ENCODE measurements at regions not wholly inside any gene's neighbourhood (a gene's known extent, or its start where the extent isn't known, plus 50 kb on each side); places are given as distances from the start of the nearest gene placed in this dataset.

DNA sequence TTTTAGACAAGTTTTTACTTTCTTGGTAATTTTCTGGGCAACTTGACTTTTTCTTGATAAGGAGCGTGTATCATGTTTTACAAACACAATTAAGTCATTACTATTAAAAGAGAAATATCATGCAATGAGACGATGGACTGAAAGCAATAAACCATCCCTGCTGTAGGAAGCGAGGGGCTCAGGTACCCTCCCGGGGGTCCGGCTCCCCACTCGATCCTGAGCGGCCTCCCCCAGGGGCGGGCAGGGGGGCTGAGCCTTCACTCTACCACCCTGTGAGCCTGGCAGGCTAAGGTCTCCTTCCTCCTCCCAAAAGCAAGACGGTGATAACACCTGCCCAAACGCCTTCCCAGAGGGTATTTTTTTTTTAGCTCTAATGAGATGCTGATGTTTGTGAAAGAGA lies 51.8 kb upstream of the ADGRA1 start:
- in situ Hi-C loops (cut with HindIII; ENCODE audit: low sequenced_read_pairs) = loop anchor here (25.0 kb wide), 2 partner anchors 99 to 126 kb away; partner anchors contain the start of genes CFAP46 and KNDC1

DNA sequence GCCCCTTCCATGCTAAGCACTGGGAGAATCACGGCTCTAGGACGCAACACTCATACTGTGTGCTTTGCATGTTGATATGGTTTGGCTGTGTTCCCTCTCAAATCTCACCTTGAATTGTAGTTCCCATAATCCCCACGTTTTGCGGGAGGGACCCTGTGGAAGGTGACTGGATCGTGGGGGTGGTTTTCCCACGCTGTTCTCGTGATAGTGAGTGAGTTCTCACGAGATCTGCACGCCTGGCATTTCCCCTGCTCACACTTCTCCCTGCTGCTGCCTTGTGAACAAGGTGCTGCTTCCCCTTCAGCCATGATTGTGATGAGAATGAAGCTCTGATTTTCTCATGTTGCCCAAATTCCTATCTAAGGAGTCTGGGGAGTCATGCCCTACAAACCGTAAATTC lies 53.0 kb upstream of the ADGRA1 start:
- in situ Hi-C loops (cut with HindIII; ENCODE audit: low sequenced_read_pairs) = loop anchor here (25.0 kb wide), 2 partner anchors 97 to 128 kb away; partner anchors contain the start of genes CFAP46 and KNDC1

GRCh38 chr10:133034092-133034491 lies 53.6 kb upstream of the ADGRA1 start:
- in situ Hi-C loops (cut with HindIII; ENCODE audit: low sequenced_read_pairs) = loop anchor here (25.0 kb wide), 2 partner anchors 97 to 128 kb away; partner anchors contain the start of genes CFAP46 and KNDC1

DNA sequence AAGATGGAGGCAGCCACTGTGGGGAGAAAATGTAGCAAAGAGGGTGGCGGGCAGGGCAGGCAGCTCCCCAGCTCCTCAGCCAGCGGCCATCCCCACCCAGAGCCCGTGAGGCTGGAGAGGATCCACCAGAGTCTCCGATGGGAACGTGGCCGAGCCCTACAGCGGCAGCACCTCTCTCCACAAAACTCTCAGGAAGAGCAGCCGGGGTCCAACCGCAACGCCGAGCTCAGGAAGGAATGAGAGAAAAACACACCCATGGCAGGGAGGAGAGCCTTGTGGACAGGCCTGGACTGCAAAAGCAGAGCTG lies 54.0 kb upstream of the ADGRA1 start:
- in situ Hi-C loops (cut with HindIII; ENCODE audit: low sequenced_read_pairs) = loop anchor here (25.0 kb wide), 2 partner anchors 96 to 129 kb away; partner anchors contain the start of genes CFAP46 and KNDC1

- in situ Hi-C loops (cut with HindIII; ENCODE audit: low sequenced_read_pairs) = loop anchor here (25.0 kb wide), 2 partner anchors 96 to 129 kb away; partner anchors contain the start of genes CFAP46 and KNDC1
These were observed 54.6 kb upstream of the ADGRA1 start for GRCh38 chr10:133032976-133033741.

- in situ Hi-C loops (cut with HindIII; ENCODE audit: low sequenced_read_pairs) = loop anchor here (25.0 kb wide), 2 partner anchors 95 to 130 kb away; partner anchors contain the start of genes CFAP46 and KNDC1
These were observed 55.5 kb upstream of the ADGRA1 start for GRCh38 chr10:133032231-133032630.

DNA sequence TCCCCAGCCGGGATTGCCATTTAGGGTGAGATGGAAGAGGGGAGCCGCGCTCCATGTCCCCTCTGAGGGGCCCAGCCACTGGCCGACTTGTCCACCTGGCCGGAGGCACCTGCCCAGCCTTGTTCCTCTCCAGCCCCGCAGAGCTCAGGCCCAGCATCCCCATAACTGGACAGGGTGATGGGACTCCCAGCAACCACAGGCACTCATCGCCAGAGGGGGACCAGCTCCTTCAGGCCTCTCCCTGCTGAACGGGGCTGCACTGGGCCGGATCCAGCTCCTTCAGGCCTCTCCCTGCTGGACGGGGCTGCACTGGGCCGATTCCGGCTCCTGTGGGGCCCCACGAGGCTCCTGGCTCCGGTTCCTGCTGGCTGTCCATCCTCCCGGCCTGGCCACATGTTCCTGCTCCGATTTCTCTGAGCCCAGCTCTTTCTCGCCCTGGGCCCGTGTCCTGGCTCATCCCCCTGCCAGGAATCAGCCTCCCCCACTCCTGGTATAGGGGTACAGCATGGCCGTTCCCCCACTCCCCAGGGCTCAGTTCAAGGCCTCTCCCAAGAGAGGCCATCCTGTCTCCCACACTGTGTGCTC lies 56.1 kb upstream of the ADGRA1 start:
- in situ Hi-C loops (cut with HindIII; ENCODE audit: low sequenced_read_pairs) = loop anchor here (25.0 kb wide), 2 partner anchors 94 to 131 kb away; partner anchors contain the start of genes CFAP46 and KNDC1

- in situ Hi-C loops (cut with HindIII; ENCODE audit: low sequenced_read_pairs) = loop anchor here (25.0 kb wide), 2 partner anchors 93 to 132 kb away; partner anchors contain the start of genes CFAP46 and KNDC1
These were observed 56.9 kb upstream of the ADGRA1 start for GRCh38 chr10:133030781-133031180.

DNA sequence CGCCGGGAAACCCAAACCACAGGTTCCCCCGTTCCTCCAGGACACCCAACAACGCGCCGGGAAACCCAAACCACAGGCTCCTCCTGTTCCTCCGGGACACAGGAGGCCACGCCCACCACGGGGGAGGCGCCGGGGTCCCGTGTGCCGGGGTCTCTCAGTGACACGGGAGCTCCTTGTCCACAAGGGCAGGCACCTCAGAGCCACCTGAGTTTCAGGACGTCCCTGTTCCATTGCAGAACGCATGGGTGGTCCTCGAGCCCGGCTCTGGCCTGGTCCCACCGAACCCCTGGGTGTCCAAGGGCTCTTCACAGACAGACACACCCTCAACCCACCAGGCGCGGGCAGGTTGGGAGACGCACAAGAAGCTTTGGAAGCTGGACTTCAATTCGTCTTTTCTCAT lies 57.6 kb upstream of the ADGRA1 start:
- in situ Hi-C loops (cut with HindIII; ENCODE audit: low sequenced_read_pairs) = loop anchor here (25.0 kb wide), 2 partner anchors 93 to 132 kb away; partner anchors contain the start of genes CFAP46 and KNDC1

GRCh38 chr10:133028956-133029355 lies 58.8 kb upstream of the ADGRA1 start:
- in situ Hi-C loops (cut with HindIII; ENCODE audit: low sequenced_read_pairs) = loop anchor here (25.0 kb wide), 2 partner anchors 92 to 133 kb away; partner anchors contain the start of genes CFAP46 and KNDC1

- in situ Hi-C loops (cut with HindIII; ENCODE audit: low sequenced_read_pairs) = loop anchor here (25.0 kb wide), 2 partner anchors 91 to 134 kb away; partner anchors contain the start of genes CFAP46 and KNDC1
These were observed 59.6 kb upstream of the ADGRA1 start for GRCh38 chr10:133028158-133028557.

- in situ Hi-C loops (cut with HindIII; ENCODE audit: low sequenced_read_pairs) = loop anchor here (25.0 kb wide), 2 partner anchors 90 to 135 kb away; partner anchors contain the start of genes CFAP46 and KNDC1
These were observed 60.2 kb upstream of the ADGRA1 start for GRCh38 chr10:133027482-133027881.

GRCh38 chr10:133026726-133027395 lies 60.9 kb upstream of the ADGRA1 start:
- in situ Hi-C loops (cut with HindIII; ENCODE audit: low sequenced_read_pairs) = loop anchor here (25.0 kb wide), 2 partner anchors 90 to 135 kb away; partner anchors contain the start of genes CFAP46 and KNDC1

GRCh38 chr10:133026171-133026570 lies 61.6 kb upstream of the ADGRA1 start:
- in situ Hi-C loops (cut with HindIII; ENCODE audit: low sequenced_read_pairs) = loop anchor here (25.0 kb wide), 2 partner anchors 89 to 136 kb away; partner anchors contain the start of genes CFAP46 and KNDC1

DNA sequence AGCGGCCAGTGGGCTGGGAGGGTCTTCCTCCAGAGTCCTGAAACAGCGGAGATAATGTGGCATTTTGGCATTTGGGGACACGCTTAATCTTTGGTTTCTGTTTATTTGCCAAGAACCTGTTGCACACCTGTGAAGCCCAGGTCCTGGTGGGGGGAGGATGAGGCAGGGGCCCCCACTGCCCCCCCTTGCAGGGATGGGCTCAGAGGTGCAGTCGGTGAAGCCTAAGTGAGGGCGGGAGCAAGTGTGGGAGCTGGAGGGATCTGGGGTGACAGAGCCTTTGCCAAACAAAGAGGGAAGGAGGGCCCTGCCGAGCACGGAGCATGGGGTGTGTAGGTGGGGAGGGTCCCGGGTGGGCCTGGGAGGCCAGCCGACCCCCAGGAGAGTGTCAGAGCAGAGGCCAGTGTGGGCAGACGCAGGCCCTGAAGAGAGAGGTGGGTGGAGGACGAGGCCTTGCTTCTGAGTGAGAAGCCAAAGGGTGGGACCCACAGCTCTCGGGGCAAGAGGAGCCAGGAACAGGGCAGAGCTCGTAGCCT lies 62.1 kb upstream of the ADGRA1 start:
- in situ Hi-C loops (cut with HindIII; ENCODE audit: low sequenced_read_pairs) = loop anchor here (25.0 kb wide), 2 partner anchors 88 to 137 kb away; partner anchors contain the start of genes CFAP46 and KNDC1

DNA sequence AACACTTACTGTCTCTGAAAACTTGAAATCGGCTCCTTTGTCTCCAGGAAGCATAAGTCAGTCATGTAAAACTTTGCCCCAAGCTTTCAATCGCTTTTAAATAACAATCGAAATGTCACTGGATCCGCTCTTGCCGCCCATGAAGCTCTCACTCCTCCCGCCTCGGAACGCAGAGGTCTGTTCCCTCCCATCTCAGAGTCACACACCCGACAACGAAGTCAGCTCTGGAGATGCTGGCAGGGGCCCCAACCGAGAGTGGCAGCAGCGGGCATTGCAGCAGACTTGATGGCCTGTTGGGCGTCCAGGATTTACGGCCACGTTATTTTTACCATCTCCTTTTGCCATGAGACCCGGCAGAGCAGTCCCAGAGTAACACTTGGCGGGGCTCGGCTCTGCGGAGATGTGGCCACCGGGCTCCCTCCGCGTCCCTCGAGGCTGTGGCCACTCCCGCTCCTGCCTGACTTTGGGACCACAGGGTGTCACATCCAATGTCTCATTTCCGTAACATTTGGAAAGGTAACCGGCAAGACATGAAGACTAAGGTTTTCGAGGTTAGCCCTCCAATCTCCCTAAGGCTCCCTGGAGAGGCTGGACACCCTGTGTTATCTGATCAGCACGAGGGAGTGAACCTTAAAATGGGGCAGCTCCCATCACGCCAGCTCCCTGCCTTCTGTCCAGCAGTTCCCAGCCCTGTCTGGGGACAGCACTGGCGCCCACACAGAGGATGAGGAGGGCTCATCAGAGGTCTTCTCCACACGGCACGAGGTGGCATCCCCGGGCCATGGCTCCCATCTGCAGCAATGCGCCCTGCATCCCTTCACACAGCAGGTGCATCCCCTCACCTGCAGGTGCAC lies 62.8 kb upstream of the ADGRA1 start:
- in situ Hi-C loops (cut with HindIII; ENCODE audit: low sequenced_read_pairs) = loop anchor here (25.0 kb wide), 2 partner anchors 88 to 137 kb away; partner anchors contain the start of genes CFAP46 and KNDC1

GRCh38 chr10:133023216-133023843 lies 64.4 kb upstream of the ADGRA1 start:
- in situ Hi-C loops (cut with HindIII; ENCODE audit: low sequenced_read_pairs) = no loop called here

DNA sequence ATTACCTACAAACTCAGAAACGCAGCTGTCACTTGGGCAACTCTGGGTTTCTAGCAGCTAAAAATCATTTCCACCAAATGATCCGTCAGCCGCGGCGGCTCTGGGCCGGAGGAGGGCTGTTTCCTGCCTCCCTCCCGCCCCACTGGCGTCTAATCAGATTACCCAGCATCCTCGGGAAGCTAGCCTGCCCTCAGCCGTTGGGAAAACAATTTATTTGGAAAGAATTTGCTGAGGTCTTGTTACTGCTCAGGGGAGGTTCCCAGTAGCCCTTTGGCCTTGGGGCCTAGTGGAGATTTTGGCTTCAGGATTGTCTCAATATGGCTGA lies 65.0 kb upstream of the ADGRA1 start:
- in situ Hi-C loops (cut with HindIII; ENCODE audit: low sequenced_read_pairs) = no loop called here
